RCC 7860 (cell line): ENCODE measurements at regions not wholly inside any gene's neighbourhood (a gene's known extent, or its start where the extent isn't known, plus 50 kb on each side); places are given as distances from the start of the nearest gene placed in this dataset.
"Not testable (repeated sequence)": the region's sequence is repeated elsewhere in the genome, so short reads cannot be mapped to it uniquely, and the experiment has no call there.

ENCODE experiments used
- DNase-seq: peaks from one replicate; pipeline ENCODE4 v3.0.0-alpha.2; 2015; ENCODE audit warnings: low spot score
- FAIRE-seq: peaks from 2 replicates; lab custom pipeline; 2012; peaks lifted over from hg19 to GRCh38; lab: Jason Lieb, UNC

DNA sequence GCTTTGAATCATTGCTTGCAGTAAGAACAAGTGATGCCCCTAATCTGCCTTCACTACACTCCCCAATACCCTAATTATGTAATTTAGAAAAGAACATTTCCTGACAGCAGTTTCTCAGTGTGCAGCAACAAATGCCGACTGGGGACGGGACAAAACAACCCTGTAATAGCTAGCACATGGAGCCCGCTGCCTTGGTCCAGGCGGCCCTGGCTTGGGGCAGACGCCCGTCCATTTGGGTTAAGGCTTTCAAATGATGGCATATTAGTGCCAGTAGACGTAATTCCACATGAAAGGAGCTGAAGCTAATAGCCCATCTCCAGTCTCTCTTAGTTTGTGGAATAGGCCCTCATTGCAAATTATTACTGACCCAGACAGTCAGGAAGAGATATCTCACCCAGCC, 150.6 kb upstream of the PITX1 start:
- FAIRE-seq (no peak), DNase-seq (no peak)

DNA sequence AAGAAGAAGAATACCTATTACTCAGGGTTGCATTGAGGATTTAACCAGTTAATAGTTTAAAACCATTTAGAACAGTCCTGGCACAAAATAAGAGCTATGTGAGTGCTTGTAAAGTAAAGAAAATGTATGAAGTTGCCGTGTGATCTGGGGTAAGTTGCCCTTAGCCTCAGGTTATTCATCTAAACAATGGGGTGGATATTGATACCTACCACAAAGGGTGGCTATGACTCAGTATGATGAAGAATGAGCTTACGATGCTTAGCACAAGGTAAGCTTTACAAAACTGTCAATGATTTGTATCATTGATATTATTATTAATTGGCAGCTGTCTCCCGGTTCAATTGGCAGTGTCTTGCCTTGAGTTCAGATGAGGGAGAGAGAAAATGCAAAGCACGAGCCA, 149.4 kb upstream of the PITX1 start:
- FAIRE-seq = no peak
- DNase-seq = no peak

DNA sequence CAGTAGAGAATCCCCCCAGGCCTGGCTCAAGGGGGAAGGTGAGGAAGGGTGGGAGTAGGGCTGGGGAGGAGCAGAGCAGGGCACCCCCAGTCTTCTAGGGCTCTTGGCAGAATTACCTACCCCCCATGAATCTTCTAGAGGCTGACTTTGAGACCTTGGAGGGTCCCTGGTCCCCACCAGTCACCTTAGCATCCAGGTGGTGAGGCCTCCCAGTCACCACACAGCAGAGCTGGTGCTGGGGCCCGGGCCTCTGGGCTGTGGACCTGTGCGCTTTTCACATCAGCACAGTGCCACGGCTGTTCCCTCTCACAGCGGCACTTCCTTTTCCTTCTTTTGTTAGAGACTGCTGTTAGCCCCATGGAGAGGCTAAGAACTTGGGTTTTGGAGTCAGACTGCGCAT, 148.6 kb upstream of the PITX1 start:
- DNase-seq (no peak), FAIRE-seq (no peak)

DNA sequence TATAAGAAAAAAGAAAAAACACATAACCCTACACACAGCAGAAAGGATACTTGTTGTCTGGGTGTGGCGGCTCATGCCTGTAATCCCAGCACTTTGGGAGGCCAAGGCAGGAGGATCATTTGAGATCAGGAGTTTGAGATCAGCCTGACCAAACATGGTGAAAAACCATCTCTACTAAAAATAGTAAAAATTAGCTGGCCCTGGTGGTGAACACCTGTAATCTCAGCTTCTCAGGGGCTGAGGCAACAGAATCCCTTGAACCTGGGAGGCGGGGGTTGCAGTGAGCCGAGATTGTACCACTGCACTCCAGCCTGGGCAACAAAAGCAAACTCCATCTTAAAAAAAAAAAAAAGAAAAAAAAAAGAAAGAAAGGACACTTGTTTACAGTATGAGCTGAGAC, 147.6 kb upstream of the PITX1 start:
- DNase-seq (no peak), FAIRE-seq (no peak)

DNA sequence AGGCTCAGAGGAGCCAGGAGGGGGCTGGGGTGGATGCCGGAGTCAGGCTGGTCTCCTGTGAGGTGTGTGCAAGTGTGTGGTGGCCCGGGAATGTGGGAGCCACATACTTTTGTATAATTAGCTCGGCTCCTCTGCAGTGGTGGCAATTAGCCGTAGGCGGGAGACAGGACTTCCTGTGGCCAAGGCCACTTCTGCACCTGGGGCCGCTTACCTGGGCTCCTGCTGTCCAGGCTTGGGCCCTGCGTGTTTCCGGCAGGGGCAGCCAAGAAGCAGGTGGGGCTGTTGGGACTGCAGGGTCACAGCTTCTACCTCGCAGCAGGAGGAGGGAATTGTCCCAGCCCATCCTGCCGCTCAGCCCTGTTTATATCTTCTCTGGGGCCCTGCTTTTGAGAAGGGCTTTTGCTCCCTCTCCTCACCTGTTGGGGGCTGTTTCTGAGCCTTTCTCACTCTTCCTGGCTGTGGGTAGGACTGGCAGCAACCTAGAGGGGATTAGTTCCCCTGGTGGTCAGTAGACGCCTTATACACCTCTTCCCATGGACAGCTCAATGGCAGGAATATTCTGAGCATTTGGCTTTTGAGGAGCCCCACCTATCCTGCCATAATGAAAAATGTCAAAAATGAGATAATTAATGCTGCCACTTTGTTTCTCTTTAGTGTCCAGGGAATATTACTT, 145.4 kb upstream of the PITX1 start:
- no peak for FAIRE-seq
- no peak for DNase-seq

DNA sequence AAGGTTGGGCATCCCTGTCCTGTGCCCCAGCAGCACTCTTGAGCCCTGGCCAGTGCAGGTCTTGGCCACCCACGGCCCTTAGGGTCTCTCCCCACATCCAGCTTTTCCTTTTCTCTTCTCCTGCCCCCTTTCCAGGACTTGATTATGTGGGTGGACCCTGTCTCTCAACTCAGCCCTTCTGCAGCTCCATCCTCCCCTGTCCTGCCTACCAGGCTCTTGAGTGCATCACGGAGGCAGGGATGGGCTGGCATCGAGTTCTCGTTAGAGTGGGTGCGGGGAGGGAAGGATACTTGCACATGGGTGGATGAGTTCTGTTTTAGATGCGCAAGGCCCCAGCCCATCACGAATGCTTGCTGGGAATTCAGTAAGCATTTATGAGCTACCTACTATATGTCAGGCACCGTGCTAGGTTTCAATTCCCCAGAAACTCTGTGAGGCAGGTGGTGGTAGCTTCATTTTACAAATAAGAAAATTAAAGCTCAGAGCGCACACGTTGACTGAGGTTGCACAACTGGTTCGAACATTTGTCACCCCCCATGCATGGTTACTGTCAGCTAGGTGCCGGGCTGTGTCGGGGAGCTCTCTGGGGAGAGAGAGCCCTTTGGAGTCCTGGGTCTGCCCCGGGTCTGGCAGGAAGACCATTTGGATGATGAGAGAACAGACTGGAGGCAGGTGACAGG, 144.6 kb upstream of the PITX1 start:
- DNase-seq (no peak), FAIRE-seq (no peak)

DNA sequence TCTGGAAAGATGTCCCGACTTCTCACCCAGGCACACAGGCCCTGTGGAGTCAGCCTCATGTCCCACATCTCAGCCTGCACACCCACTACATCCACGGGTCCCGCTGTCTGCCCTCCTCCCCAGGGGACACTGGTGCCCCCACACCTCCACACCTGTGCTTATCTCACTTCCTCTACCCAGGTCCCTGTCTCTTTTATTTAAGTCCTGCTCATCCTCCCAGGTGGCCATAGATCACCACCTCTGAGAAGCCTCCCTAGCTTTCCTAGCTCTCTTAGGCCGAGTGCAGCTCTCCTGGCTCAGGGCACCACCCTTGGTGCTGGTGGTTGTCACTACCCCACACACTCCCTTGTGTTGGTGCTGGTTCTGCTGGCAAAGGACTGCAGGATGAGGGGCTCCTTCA, 143.6 kb upstream of the PITX1 start:
- DNase-seq (no peak), FAIRE-seq (no peak)

DNA sequence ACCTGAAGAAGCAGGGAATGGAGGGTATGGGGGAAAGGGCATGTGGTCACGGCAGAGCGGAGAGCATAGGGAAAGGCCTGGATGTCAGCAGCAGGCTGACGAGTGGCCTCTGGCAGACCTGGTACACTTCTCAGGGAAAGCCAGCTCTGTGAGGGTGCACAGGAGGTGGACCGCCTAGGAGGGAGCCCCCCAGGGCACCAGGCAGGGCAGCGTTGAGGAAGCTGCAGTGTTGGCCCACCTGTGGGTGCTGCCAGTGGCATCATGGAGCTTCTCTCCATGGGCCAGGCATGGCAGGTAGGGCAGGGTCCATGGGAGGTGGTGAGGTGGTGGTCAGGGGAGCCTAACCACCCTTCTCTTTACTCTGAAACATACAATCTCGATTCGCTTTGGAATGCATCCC, 143.0 kb upstream of the PITX1 start:
- DNase-seq (no peak), FAIRE-seq (no peak)

DNA sequence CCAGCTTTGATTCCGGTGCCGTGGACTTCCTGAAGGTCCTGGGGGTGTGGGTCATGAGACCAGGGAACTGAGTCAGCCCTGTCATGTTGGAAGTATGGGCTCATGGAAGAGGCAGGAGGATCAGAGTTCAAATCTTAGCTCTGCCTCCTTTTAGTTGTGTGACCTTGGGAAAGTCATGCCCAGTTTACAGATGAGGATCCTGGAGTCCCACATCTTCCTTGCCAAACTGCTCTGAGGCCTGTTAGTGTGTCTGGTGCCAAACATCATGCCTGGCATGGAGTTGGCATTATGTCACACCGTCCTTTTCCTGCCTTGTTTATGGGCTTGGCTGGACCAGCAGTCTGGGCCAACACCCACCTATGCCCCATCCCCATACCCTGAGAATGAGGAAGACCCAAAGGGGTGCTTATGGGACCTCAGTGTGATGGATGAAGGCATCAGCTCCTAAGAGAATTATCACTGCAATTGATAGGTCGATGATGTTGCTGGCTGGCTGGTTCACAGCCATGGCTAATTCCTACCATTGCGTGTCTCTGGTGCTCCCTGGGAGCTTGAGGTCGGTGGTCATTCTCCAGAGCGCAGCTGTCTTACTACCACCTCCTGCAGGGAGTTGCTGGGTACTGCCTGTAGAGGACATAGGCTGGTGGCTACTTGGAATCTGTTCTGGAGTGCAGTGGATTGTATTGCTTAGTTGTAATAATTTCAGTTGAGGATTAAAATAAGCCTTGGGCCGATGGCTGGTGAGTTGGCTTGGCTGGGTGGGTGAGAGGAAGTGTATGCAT, 140.5 kb upstream of the PITX1 start:
- no peak for FAIRE-seq
- no peak for DNase-seq

DNA sequence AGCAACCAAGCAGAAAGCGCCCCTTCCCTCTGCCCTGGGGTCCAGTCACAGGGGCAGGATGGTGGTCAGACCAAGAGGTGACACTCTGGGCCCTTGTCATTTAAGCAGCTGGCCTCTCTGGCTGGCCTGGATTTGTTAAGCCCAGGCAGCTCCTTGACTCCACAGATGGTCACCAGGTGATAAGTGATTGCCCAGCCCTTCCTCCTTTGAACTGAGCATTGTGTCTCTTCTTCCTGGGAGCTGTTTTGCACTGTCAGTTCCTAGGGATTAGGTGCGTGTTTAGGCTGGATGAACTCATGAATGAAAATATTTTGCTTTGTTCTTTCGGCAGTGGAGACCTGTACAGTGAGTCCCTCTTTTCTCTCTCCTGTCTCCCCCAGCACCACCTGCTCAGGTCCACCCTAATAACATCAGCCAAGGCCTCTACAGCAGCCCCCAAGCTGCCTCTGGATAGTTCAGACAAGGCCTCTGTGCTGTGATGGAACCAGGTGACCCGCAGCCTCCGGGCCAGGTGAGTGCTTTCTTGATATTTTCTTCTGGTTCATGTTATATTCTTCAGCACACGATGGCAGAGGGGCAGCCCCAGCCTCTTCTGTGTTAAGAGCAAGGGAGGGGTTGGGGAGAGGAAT, 139.7 kb upstream of the PITX1 start:
- FAIRE-seq (no peak), DNase-seq (no peak)

DNA sequence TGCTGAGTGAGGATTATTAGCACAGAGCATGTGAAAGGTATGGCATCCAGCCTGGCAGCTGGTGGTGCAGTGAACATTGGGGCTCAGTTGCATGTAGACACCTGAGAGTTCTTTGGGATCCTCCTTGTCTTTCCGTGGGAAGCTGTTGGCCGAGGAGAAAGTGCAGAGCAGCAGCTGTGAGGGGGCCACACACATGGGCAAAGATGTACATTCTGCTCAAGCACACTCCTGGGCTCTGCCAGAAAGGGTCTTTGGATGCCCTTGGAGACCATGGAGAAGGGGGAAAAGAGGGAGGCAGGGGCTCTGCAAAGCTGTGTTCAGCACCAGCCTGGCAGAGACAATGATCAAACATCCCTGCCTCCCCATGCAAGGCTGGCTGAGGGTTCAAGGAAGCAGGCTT, 138.7 kb upstream of the PITX1 start:
- no peak for DNase-seq
- no peak for FAIRE-seq

DNA sequence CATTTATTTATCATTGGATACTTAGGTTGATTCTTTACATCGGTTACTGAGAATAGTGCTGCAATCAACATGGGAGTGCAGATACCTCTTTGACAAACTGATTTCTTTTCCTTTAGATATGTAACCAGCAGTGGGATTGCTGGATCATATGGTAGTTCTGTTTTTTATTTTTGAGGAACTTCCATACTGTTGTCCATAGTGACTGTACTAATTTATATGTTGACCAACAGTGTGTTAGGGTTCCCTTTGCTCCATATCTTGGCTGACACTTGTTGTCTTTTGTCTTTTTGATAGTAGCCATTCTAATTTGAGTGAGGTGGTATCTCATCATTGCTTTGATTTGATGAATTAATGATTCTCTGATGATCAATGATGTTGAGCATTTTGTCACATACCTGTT, 137.3 kb upstream of the PITX1 start:
- FAIRE-seq = no peak
- no peak for DNase-seq

DNA sequence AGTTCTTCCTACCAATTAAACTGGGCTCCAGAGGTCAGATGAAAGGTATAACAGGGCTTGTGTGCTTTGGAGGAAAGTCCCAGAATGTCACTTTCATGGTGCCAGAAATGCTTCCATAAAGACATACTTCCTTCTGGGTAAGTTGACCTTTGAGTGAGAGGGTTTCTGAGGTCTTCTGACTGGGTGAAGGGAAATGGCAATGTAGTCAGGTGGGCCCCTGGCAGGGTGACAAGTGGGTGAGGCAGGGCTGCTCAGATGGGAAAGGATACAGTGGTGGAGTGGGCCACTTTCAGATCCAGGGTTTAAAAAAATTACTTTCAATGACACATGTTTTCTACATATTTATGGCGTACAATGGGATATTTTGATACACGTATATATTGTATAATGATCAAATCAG, 136.5 kb upstream of the PITX1 start:
- DNase-seq (no peak), FAIRE-seq (no peak)

DNA sequence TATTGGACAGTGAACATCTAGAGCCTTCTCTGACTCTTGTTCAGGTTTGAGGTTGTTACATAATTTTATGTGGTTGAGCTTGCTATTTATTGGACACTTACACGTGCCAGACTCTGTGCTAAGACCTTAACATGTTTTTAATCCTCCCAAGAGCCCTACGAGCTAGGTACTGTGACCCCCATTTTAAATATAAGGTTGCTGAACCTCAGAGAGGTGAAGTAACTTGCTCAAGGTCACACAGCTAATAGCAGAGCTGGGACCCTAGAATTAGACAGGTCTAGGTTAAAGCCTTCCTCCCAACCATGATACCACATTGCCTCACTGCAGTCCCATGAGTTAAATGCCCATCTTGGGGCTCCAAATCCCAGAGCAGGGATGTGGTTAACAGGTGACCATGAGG, 135.7 kb upstream of the PITX1 start:
- FAIRE-seq (no peak), DNase-seq (no peak)

DNA sequence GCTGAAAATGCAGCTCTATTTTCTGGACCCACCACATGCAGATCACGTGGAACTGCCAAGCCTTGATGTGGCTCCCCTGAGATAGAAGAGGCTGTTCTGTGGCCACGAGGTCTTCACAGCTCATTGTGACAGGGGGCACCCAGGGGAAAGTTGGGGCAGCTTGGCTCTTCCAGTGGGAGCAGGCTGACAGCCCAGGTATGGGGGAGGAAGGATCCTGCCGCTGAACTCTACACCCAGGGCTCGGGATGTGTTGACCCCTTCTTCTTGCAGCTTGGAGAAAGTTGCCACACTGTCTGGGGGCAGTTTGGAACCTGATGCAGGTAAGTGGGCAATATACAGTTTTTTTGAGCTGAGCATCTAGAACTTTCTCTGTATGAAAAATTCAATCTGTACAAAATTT, 133.6 kb upstream of the PITX1 start:
- no peak for DNase-seq
- no peak for FAIRE-seq

DNA sequence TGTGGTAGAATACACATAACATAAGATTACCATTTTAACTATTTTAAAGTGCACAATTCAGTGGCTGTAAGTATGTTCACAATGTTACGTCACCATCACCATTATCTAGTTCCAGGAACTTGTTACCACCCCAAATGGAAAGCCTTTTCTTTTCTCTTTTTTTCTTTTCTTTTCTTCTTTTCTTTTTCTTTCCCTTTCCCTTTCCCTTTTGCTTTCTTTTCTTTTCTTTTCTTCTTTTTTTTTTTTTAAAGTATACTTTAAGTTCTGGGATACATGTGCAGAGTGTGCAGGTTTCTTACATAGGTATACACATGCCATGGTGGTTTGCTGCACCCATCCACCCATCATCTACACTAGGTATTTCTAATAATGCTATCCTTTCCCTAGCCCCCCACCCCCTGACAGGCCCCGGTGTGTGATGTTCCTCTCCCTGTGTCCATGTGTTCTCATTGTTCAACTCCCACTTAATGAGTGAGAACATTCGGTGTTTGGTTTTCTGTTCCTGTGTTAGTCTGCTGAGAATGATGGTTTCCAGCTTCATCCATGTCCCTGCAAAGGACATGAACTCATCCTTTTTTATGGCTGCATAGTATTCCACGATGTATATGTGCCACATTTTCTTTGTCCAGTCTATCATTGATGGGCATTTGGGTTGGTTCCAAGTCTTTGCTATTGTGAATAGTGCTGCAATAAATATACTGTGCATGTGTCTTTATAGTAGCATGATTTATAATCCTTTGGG, 131.0 kb upstream of the PITX1 start:
- not testable (repeated sequence) for DNase-seq

DNA sequence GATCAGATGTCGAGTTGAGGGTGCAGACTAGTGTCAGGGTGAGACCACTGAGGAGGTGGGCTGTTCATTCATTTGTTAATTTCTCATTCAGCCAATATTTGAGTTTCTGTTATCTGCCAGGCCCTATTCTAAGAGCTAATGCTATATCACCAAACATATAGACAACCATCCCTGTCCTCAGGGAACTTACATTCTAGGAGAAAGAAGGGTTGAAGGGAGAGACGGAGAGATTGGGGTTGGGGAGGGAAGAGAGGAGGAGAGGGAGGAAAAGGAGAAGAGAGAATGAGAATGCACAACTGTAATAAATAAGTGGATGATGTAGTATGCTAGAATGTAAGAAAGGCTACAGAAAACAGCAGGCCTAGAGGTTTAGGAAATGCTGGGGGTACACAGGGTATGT, 129.9 kb upstream of the PITX1 start:
- FAIRE-seq = no peak

More for the DNA sequence above, 131.0 kb upstream of the PITX1 start:
- not testable (repeated sequence) for FAIRE-seq

DNA sequence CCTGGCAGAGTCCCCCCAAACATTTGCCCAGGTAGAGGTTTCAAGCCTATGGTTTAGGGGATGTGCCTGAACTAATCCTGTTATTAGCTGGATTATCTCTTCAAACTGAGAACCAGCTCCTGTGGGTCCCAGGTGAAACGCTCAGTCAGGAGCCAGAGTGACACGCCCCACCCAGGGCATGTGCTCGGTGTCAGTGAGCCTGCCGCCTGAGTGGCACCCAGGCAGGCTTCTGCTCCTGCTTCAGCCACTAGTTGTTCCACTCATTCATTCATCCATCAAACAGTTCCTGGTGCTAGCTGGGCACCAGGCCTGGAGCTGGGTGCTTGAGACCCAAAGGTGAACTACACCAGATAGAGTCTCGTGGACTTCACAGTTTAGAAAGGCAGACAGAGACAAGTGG, 129.4 kb upstream of the PITX1 start:
- no peak for DNase-seq
- no peak for FAIRE-seq

More for the DNA sequence above, 129.9 kb upstream of the PITX1 start:
- no peak for DNase-seq

DNA sequence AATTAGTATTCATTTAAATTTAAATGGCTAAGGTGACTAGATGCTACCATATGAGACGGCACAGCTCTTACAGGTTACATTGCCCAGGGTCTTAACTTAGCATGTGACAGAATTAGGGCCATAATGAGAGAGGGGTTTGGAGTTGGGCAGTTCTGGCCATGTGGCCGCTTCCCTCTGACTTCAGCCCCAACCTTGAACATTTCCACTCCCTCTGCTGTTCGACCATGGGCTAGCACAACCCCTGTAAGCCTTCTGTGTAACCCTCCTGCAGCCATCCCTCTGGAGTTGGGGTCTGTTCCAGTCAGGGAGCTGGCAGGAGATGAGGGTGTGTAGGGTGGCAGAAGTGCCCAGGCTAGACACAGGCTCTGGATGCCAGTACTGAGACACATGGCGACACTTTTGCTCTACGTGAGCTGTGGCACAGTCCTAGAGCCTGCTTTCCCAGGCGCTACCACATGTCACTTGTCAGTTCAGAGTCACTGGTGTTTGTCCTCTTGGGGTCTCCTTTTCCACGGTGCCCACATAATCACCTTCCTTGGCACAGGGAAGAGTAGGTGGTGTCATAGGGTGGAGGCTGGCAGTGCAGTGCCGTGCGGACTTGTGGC, 128.7 kb upstream of the PITX1 start:
- FAIRE-seq = no peak
- no peak for DNase-seq

DNA sequence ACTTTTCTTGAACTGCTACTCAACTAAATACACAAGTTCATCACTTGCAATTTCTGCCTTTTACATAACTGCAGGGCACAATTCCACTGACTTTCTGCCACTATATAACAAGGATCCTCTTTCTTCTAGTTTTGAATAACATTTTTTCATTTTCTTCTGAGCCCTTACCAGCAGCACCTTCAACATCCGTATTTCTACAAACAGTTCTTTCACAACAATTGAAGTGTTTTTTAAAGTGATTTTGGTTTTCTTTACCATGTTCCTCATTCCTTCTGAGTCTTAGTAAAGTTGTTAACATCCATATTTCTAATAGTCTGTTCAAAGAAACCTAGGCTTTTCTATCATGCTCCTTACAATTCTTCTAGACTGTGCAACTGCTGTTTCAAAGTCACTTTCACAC, 127.2 kb upstream of the PITX1 start:
- FAIRE-seq (no peak), DNase-seq (no peak)
